ENCODE measurements at regions not wholly inside any gene's neighbourhood (a gene's known extent, or its start where the extent isn't known, plus 50 kb on each side); places are given as distances from the start of the nearest gene placed in this dataset.

DNA sequence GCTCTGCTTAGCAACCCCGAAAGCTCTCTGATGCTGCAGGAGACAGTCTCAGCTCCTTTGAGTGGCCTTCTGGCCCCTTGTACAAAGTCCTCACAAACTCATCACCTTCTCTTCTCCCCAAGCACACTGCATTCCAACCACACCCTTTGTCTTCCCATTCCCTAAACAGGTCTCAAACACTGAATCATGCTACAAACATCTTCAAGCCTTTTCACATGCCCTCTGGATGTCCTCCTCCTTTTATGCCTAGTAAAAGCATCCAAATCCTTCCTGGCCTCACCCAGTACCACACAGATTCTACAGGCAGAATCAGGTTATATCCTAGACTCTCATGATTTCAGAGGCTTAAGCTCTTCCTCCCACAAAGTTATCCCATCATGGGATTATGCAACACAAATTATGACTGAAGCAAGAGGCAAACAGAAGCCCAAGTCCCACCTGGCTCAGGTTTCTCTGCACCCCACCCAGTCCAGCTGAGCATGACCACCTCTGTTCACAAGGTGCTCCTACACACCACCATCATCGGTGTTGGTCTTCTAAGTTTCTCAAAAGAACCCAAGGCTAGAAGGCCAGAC lies 61.4 kb upstream of the PCED1B start:
- H3T11ph ChIP-seq (ENCODE audit: low read length): no peak overlapping the region
- H4K8ac ChIP-seq (replicated peaks; ENCODE audit: insufficient read length, low read depth, low read length): no peak overlapping the region
- no peak overlapping the region for H2BK20ac ChIP-seq (ENCODE audit: low read depth, low read length, poor library complexity, severe bottlenecking)
- no peak overlapping the region for H2AFZ ChIP-seq (ENCODE audit: low read length)
- H3K23ac ChIP-seq (ENCODE audit: insufficient read length, low read depth, low read length): no peak overlapping the region
- H3K4me1 Mint-ChIP-seq: no peaks in the 10 kb centered on the region
- H3K9me3 Mint-ChIP-seq: no peaks in the 10 kb centered on the region
- H4K91ac ChIP-seq (ENCODE audit: insufficient read length, low read depth, low read length): no peak overlapping the region
- DNase-seq: no peak
- no peak overlapping the region for H3K18ac ChIP-seq (ENCODE audit: insufficient read length, low read depth, low read length)
- no peak overlapping the region for H4K5ac ChIP-seq (ENCODE audit: insufficient read length, low read depth, low read length)
- H3K4me3 Mint-ChIP-seq: no peak overlapping the region
- H3K4me1 ChIP-seq (ENCODE audit: insufficient read depth, low read length): no peaks in the 10 kb centered on the region
- no peak for TF ChIP-seq CTCF (conservative IDR thresholded peaks at IDR 0.05)
- no peak overlapping the region for H2BK5ac ChIP-seq (ENCODE audit: insufficient read length, low read length)
- H3K4ac ChIP-seq (ENCODE audit: low read depth, low read length): no peak overlapping the region
- no peaks in the 10 kb centered on the region for H3K27me3 ChIP-seq (ENCODE audit: insufficient read depth, low read length)
- no peaks in the 10 kb centered on the region for H4K20me1 ChIP-seq (ENCODE audit: control insufficient read depth, insufficient read depth, insufficient read length)
- no peaks in the 10 kb centered on the region for H3K79me1 ChIP-seq (ENCODE audit: insufficient read depth, low read depth, low read length, poor library complexity, severe bottlenecking)
- no CpG with 5 or more reads among the region's 2 CpGs for WGBS (ENCODE audit: extremely low coverage, insufficient read length, low lambda C conversion rate)
- H2BK12ac ChIP-seq (ENCODE audit: insufficient read length, low read depth, low read length): no peak overlapping the region
- no peak overlapping the region for H3K27ac ChIP-seq (ENCODE audit: insufficient read length, low read depth, low read length)
- no peak overlapping the region for H3K4me2 ChIP-seq (ENCODE audit: insufficient read depth, insufficient read length, low read length)
- no peaks in the 10 kb centered on the region for H3K9me3 ChIP-seq (ENCODE audit: control insufficient read depth, low read depth, low read length)
- H3K27me3 Mint-ChIP-seq (ENCODE audit: low read depth): no peaks in the 10 kb centered on the region; the same call in 1 of the 2 replicates
- H2BK15ac ChIP-seq (ENCODE audit: low read depth, low read length): no peak overlapping the region
- no peak overlapping the region for H3K9ac ChIP-seq (ENCODE audit: extremely low read depth, insufficient read length, low read length)
- H3K14ac ChIP-seq (ENCODE audit: insufficient read depth, low read length): no peak overlapping the region
- no peaks in the 10 kb centered on the region for H3K23me2 ChIP-seq (ENCODE audit: insufficient read length, low read depth, low read length, poor library complexity, severe bottlenecking)
- H3K79me2 ChIP-seq (ENCODE audit: insufficient read depth, low read length): no peaks in the 10 kb centered on the region
- no peak overlapping the region; a peak in 1 of 7 replicates for H3K27ac Mint-ChIP-seq
- no peak overlapping the region for H2AK5ac ChIP-seq (ENCODE audit: insufficient read length, low read length)
- no peak overlapping the region for H3K56ac ChIP-seq (ENCODE audit: insufficient read length, low read depth, low read length)
- no peaks in the 10 kb centered on the region for H3K36me3 Mint-ChIP-seq (ENCODE audit: insufficient read depth in 1 of 3, low read depth in 3 of 3)
- H2BK120ac ChIP-seq (ENCODE audit: low read depth, low read length, poor library complexity, severe bottlenecking): no peak overlapping the region

Data from H9 (cell line).